ENCODE measurements at regions not wholly inside any gene's neighbourhood (a gene's known extent, or its start where the extent isn't known, plus 50 kb on each side); places are given as distances from the start of the nearest gene placed in this dataset.

DNA sequence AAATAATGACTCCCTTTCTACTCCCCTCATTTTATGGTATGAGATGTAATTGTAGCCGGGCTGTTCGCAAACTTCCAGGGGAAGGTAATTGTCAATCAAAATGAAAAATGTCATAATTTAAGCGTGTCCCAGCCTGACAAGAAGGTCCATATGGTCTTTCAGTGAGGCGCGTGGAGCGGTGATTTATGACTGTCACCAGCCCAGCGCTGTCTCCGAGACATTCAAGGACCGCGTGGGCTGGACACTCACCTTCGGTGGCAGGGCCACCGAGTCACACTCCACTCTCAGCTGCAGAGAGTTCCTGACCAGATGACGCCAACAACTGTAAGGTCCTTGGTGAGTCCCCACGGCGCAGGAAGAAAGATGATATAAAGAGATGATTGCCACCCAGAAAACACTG lies 157.7 kb upstream of the TNRC6C start:
- H3K4me3 ChIP-seq (ENCODE audit: low read depth, low read length): no peak overlapping the region
- peaks cover 36% of the 10 kb centered on the region for H3K27me3 ChIP-seq (ENCODE audit: control insufficient read depth, insufficient read depth, low read length)
- TF ChIP-seq, protein P1, sequence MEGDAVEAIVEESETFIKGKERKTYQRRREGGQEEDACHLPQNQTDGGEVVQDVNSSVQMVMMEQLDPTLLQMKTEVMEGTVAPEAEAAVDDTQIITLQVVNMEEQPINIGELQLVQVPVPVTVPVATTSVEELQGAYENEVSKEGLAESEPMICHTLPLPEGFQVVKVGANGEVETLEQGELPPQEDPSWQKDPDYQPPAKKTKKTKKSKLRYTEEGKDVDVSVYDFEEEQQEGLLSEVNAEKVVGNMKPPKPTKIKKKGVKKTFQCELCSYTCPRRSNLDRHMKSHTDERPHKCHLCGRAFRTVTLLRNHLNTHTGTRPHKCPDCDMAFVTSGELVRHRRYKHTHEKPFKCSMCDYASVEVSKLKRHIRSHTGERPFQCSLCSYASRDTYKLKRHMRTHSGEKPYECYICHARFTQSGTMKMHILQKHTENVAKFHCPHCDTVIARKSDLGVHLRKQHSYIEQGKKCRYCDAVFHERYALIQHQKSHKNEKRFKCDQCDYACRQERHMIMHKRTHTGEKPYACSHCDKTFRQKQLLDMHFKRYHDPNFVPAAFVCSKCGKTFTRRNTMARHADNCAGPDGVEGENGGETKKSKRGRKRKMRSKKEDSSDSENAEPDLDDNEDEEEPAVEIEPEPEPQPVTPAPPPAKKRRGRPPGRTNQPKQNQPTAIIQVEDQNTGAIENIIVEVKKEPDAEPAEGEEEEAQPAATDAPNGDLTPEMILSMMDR (IDR thresholded peaks at IDR 0.05; ENCODE audit: insufficient read depth, low read length, poor library complexity, severe bottlenecking): no peak
- DNase-seq (ENCODE audit: low read depth): no peak
- no peaks in the 10 kb centered on the region for H3K36me3 ChIP-seq (ENCODE audit: control insufficient read depth, insufficient read depth, low read length)

DNA sequence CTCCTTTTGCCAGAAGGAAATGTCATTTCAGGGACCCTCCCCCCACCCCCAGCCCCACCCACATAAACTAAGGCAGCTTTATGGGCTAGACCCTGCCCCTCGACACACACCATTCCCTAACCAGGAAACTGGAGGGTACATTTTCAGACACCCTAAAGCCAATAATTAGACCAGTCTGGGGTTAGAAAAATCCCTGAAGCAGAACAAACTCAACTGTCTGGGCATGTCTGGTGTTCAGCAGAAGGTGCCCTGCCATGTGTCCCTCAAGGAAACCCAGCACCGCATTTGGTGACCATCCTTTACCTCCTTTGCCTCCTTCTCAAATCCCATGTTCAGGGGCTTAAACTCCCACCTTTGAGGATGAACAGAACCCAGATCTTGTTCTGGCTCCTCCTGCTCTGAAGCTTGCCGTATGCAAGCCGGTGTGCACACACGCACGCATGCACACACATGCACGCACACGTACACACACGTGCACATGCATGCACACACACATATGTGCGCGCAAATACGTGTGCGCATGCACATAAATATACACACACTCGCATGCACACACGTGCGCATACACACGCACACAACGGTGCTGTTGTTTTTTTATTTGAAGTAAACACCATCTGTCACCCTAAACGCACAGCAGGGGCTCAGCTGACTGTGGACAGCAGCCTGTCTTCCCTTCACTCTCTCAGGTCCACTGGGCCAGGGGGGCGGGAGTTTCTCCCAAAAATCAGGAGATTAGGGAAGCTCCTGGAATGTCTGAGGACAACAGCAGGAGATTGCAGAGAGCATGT lies 156.8 kb upstream of the TNRC6C start:
- TF ChIP-seq, protein P1 (IDR thresholded peaks at IDR 0.05; ENCODE audit: insufficient read depth, low read length, poor library complexity, severe bottlenecking): no peak
- peaks cover 35% of the 10 kb centered on the region for H3K27me3 ChIP-seq (ENCODE audit: control insufficient read depth, insufficient read depth, low read length)
- no peak overlapping the region for H3K4me3 ChIP-seq (ENCODE audit: low read depth, low read length)
- H3K36me3 ChIP-seq (ENCODE audit: control insufficient read depth, insufficient read depth, low read length): no peaks in the 10 kb centered on the region
- DNase-seq (ENCODE audit: low read depth): no peak

DNA sequence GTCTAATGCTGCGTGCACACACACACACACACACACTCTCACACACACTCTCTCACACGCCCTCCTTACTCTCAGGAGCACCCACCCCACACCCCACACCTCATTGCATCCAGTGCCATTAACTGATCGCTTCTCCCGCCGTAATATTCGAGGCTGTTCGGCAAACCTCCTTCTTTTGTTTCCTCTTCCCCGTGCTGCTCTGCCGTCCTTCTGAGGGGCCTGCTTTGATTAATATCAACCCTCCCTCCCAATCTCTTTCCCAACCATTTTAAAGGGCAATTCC lies 156.2 kb upstream of the TNRC6C start:
- Histone ChIP-seq H3K27me3 (ENCODE audit: control insufficient read depth, insufficient read depth, low read length) (peaks cover 37% of the 10 kb centered on the region), H3K4me3 (ENCODE audit: low read depth, low read length) (no peak overlapping the region), H3K36me3 (ENCODE audit: control insufficient read depth, insufficient read depth, low read length) (no peaks in the 10 kb centered on the region)
- no peak for DNase-seq (ENCODE audit: low read depth)
- TF ChIP-seq, protein P1 (IDR thresholded peaks at IDR 0.05; ENCODE audit: insufficient read depth, low read length, poor library complexity, severe bottlenecking): no peak

DNA sequence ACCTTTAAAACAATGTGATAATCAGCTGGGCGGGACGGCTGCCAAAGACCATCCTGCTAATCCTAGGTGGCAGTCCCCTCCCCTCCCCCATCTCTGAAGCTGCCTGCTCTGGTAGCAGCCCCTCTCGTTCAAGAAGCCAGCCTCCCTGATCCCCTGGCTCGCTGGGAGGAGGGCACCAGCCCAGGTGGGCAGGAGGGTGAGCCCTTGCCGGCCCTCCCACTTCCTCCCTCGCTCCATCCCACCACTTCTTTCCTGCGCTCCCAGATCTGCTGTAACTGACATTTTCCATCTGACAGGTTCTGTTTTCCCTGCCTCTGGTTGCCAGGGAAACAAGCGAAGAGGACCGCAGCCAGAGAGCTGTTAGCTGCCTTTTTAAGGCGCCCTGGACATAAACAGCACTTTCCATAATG lies 155.7 kb upstream of the TNRC6C start:
- Histone ChIP-seq H3K36me3 (ENCODE audit: control insufficient read depth, insufficient read depth, low read length) (no peaks in the 10 kb centered on the region), H3K27me3 (ENCODE audit: control insufficient read depth, insufficient read depth, low read length) (peaks cover 37% of the 10 kb centered on the region), H3K4me3 (ENCODE audit: low read depth, low read length) (no peak overlapping the region)
- DNase-seq (ENCODE audit: low read depth): peak; percentile 9
- TF ChIP-seq, protein P1 (IDR thresholded peaks at IDR 0.05; ENCODE audit: insufficient read depth, low read length, poor library complexity, severe bottlenecking): no peak

DNA sequence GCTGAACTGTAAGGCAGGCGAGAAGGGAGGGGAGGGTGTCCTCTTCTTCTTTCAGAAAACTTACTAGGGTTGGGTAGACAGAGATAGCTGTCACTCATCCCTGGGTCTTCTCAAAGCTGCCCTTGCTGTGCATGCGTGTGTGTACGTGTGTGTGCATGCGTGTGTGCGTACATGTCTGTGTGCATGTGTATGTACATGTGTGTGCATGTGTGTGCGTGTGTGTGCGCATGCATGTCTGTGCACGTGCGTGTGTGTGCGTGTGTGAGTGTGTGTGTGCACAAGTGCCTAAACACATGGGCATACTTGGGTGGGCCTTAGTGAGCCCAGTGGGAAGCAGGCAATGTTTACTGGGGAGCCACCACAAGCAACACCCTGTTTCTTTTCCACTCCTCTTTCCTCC lies 154.8 kb upstream of the TNRC6C start:
- TF ChIP-seq, protein P1 (IDR thresholded peaks at IDR 0.05; ENCODE audit: insufficient read depth, low read length, poor library complexity, severe bottlenecking): no peak
- H3K27me3 ChIP-seq (ENCODE audit: control insufficient read depth, insufficient read depth, low read length): peaks cover 37% of the 10 kb centered on the region

More for the DNA sequence above, 154.8 kb upstream of the TNRC6C start:
- DNase-seq (ENCODE audit: low read depth): no peak
- Histone ChIP-seq H3K4me3 (ENCODE audit: low read depth, low read length) (no peak overlapping the region), H3K36me3 (ENCODE audit: control insufficient read depth, insufficient read depth, low read length) (no peaks in the 10 kb centered on the region)
